ENCODE measurements at regions not wholly inside any gene's neighbourhood (a gene's known extent, or its start where the extent isn't known, plus 50 kb on each side); places are given as distances from the start of the nearest gene placed in this dataset.
A peak's percentile ranks its signal among the peaks of the same experiment; 100 is the strongest.

GRCh38 chr11:22433094-22433455, 94.9 kb downstream of the SLC17A6 start:
- no peak for DNase-seq (ENCODE audit: extremely low spot score)
- TF ChIP-seq POLR2A (IDR thresholded peaks at IDR 0.05; ENCODE audit: low read depth) (no peak), POLR2AphosphoS5 (IDR thresholded peaks at IDR 0.05) (no peak)
- no peaks in the 10 kb centered on the region for H3K36me3 ChIP-seq
- peaks cover 0 to 11% (median 9%) of the 10 kb centered on the region in 4 donors for H3K4me1 ChIP-seq
- H3K9me3 ChIP-seq = no peaks in the 10 kb centered on the region
- peaks cover 0 to 16% (median 0%) of the 10 kb centered on the region in 4 donors for H3K27me3 ChIP-seq
- H3K4me3 ChIP-seq = peak overlapping the region; percentile 36 to 45 (median 40)
- peak overlapping the region in 2 of 4 donors; percentile 26 to 39 for H3K27ac ChIP-seq (replicated peaks in 1 of 4)
- 12% methylated on average over 5 of the region's 5 CpGs for WGBS
- intact Hi-C loops (cut with DNase I) = no loop called here

- Histone ChIP-seq H3K4me3 (peak overlapping the region; percentile 36 to 45 (median 40)), H3K9me3 (no peaks in the 10 kb centered on the region), H3K36me3 (no peaks in the 10 kb centered on the region), H3K4me1 (peaks cover 0 to 11% (median 9%) of the 10 kb centered on the region in 4 donors), H3K27me3 (peaks cover 0 to 16% (median 0%) of the 10 kb centered on the region in 4 donors), H3K27ac (replicated peaks in 1 of 4) (peak overlapping the region in 2 of 4 donors; percentile 26 to 39)
- WGBS = 9% methylated on average over 34 of the region's 40 CpGs
- intact Hi-C loops (cut with DNase I) = no loop called here
- no peak for DNase-seq (ENCODE audit: extremely low spot score)
- TF ChIP-seq POLR2AphosphoS5 (IDR thresholded peaks at IDR 0.05) (no peak), CTCF (IDR thresholded peaks at IDR 0.05) (no peak), EP300 (IDR thresholded peaks at IDR 0.05) (no peak), POLR2A (IDR thresholded peaks at IDR 0.05; ENCODE audit: low read depth) (no peak)
These were observed 94.3 kb downstream of the SLC17A6 start for GRCh38 chr11:22432291-22433093.

- 86% methylated on average over 3 of the region's 3 CpGs for WGBS
- H3K36me3 ChIP-seq = no peaks in the 10 kb centered on the region
- no peaks in the 10 kb centered on the region for H3K9me3 ChIP-seq
- TF ChIP-seq POLR2A (IDR thresholded peaks at IDR 0.05; ENCODE audit: low read depth) (no peak), POLR2AphosphoS5 (IDR thresholded peaks at IDR 0.05) (no peak), EP300 (IDR thresholded peaks at IDR 0.05) (no peak), CTCF (IDR thresholded peaks at IDR 0.05) (no peak)
- DNase-seq (ENCODE audit: extremely low spot score) = no peak
- H3K4me1 ChIP-seq = peaks cover 0 to 11% (median 9%) of the 10 kb centered on the region in 4 donors
- peaks cover 0 to 16% (median 0%) of the 10 kb centered on the region in 4 donors for H3K27me3 ChIP-seq
- intact Hi-C loops (cut with DNase I) = no loop called here
- H3K4me3 ChIP-seq = no peak overlapping the region
- no peak overlapping the region for H3K27ac ChIP-seq (replicated peaks in 1 of 4)
These were observed 92.9 kb downstream of the SLC17A6 start for GRCh38 chr11:22431106-22431505.

GRCh38 chr11:22430639-22431038, 92.5 kb downstream of the SLC17A6 start:
- no peak for DNase-seq (ENCODE audit: extremely low spot score)
- no peak overlapping the region for H3K27ac ChIP-seq (replicated peaks in 1 of 4)
- 95% methylated on average over 3 of the region's 3 CpGs for WGBS
- H3K4me1 ChIP-seq = peaks cover 0 to 11% (median 9%) of the 10 kb centered on the region in 4 donors
- H3K4me3 ChIP-seq = no peak overlapping the region
- H3K36me3 ChIP-seq = no peaks in the 10 kb centered on the region
- peaks cover 0 to 16% (median 0%) of the 10 kb centered on the region in 4 donors for H3K27me3 ChIP-seq
- no peaks in the 10 kb centered on the region for H3K9me3 ChIP-seq
- intact Hi-C loops (cut with DNase I) = no loop called here
- TF ChIP-seq POLR2A (IDR thresholded peaks at IDR 0.05; ENCODE audit: low read depth) = no peak
- TF ChIP-seq EP300 (IDR thresholded peaks at IDR 0.05) = no peak
- TF ChIP-seq CTCF (IDR thresholded peaks at IDR 0.05) = no peak
- TF ChIP-seq POLR2AphosphoS5 (IDR thresholded peaks at IDR 0.05) = no peak

GRCh38 chr11:22430141-22430541, 92.0 kb downstream of the SLC17A6 start:
- TF ChIP-seq CTCF (IDR thresholded peaks at IDR 0.05) (no peak), POLR2A (IDR thresholded peaks at IDR 0.05; ENCODE audit: low read depth) (no peak), EP300 (IDR thresholded peaks at IDR 0.05) (no peak), POLR2AphosphoS5 (IDR thresholded peaks at IDR 0.05) (no peak)
- intact Hi-C loops (cut with DNase I) = no loop called here
- 48% methylated on average over 3 of the region's 3 CpGs for WGBS
- Histone ChIP-seq H3K4me3 (no peak overlapping the region), H3K27ac (replicated peaks in 1 of 4) (no peak overlapping the region), H3K36me3 (no peaks in the 10 kb centered on the region), H3K9me3 (no peaks in the 10 kb centered on the region), H3K4me1 (peaks cover 0 to 11% (median 9%) of the 10 kb centered on the region in 4 donors), H3K27me3 (peaks cover 0 to 16% (median 0%) of the 10 kb centered on the region in 4 donors)
- DNase-seq (ENCODE audit: extremely low spot score) = no peak
